EH (cell line): ENCODE measurements at regions not wholly inside any gene's neighbourhood (a gene's known extent, or its start where the extent isn't known, plus 50 kb on each side); places are given as distances from the start of the nearest gene placed in this dataset.

Source experiments
- DNase-seq: peaks from one replicate; pipeline ENCODE4 v3.0.0-alpha.2; 2015; ENCODE audit warnings: low read depth

DNA sequence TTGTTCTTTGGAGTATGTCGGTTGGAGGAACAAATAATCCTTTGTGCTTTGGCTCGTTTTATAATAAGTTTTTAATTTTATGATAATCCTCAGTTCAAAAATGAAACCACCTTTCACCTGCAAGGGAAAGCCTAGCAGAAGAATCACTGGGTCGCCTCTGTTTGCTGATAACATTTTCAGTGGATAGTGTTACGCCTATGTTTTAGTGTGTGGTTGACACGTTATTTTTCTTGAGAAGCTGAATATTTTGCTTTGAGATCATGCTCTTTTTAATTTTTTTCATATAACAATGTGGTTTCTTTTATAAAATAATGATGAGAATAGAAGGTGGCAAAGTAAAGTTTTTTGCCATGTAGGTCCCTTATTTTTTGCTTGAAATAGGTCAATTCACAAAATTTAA lies 172.7 kb upstream of the ZEB2 start:
- no peak for DNase-seq

DNA sequence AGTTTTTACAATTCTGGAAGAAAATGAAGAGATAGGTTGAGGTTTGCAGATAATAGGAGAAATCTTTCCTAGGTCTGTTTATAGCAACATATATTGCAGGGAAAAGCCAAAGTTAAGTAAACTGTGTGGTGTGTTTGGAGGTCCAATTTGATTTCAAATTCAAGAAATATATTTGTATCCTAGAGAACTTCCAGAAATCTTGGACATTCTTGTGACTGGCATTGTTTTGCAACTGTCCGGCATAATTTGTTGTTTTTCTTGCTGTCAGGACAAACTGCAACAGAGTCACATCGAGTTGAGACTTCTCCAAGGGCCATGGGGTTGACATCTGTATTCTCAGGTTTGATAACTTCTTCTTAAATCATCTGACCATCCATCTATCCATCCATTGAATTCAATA lies 170.9 kb upstream of the ZEB2 start:
- no peak for DNase-seq

DNA sequence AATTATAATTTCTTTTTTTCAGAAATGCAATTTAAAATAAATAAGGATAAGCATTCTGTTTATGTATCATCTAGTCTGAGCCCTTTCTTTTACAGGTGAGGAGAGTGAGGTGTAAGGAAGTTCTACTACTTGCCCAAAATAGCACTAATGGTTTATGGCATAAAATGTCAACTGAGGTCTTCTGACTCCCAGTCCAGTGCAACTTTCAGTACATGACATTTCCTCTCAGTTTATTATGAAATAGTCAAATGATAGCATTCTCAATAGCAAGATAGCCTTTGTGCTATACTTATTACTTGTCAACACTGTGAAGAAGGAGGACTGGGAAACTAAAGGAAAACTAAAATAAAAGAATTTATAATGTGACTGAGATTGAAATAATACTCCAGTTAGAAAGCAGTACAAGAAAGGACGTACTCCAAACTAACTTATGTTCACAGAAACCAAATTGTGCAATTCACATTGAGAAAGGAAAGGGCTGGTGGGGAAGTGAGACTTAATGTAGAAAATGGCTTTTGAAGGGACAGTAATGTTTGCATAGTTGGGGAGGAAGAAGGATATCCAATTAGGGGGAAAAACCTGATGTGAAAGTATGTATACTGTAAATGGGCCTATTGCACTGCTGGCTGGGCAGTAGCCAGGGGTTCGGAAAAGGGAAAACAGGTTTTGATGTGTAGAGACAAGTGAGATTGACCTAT lies 166.7 kb upstream of the ZEB2 start:
- no peak for DNase-seq

DNA sequence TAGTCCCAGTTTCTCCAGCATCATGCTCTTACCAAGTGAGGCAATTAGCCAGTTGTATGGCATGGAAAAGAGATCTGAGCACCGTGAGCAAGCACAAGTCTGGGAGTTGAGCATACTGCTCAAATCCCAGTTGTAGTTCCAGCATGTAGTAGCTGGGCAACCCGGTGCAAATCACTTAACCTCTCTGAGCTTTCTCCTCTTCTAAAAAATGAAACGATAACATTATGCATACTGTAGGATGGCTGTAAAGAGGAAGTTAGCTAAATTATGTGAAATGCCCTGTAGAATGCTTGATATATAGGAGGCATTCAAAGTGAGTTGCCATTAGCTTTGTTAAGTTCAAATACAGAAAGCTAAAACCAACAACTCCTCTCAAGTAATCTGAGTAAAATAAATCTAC lies 164.0 kb upstream of the ZEB2 start:
- DNase-seq: no peak

DNA sequence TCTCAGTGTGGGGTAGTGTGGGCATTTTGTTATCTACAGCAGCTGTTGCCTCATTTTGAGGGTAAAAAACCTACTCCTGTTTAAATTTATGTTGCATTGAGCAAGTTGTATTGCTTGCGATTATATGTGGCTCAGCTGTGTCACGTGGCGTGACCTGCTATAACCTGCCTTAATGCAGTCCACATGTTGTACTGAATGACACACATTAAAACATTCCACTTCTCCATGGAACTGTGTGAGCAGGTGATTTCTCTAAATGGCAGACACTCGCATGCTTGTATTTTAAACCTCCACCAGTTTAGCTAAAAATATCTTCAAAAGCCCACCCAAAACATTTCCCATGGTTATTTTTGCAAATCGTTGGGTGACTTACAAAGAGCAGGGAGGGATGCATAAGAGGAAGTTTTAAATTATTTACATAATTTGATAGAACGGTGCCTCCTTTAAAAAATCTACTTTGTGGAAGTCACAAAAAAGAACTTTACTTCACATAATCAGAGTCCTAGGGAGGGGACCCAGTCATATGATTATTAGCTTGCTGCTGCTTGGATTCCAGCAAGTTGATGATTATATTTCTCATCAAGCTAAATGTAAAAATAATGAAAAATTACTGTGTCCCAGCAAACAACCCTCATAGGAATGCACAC lies 163.3 kb upstream of the ZEB2 start:
- DNase-seq: no peak

DNA sequence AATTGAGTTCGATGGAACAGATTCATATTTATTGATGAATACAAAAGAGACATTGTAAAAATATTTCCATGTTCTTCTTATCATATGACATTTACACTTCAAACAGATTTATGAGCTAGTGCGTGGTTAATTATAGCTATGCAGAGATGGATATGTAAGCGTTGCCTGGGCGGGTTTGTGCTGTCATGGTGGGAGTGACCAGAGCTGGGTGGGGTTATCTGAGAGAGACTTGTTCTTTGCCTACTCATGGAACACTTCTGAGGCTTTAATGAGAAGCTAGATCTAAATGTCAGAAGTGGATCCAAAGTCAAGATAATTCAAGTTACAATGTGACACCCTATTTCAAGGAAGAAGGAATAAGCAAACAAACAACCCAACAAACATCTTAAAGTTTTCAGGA lies 162.3 kb upstream of the ZEB2 start:
- DNase-seq: no peak

DNA sequence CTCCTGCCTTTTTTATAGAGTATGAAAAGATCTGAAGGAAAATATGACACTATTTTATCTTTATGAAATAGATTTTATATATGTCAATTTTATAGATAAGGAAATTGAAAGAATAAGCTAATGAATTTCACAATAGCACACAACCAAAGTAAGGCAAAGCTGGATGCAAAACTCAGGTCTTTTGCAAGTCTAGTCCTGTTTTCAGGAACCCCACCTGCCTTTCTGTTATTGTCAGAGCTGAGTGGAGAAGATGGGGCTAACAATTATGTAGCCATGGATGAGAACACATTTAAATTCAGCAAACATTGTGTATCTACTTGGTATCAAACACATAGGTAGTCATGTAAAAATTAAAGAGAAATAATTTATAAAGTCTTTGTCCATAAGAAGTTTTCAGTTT lies 161.5 kb upstream of the ZEB2 start:
- no peak for DNase-seq

DNA sequence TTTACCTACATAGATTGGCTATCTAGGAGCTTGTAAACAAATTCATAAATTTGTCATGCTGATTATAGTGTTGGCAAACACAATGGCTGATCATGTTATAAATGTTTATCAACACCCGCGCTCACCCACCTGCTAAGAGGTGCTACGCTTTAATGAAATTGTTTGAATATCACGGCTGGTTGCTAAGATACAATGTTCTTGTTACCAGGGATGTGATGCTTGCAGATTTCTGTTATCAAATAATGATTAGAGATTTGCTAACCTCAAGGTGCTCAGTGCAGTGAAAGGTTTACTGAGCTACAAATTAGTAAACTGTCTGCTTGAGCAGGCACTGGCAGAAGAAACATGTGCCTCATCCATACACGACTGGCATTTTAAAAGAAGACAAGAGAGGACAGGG lies 160.0 kb upstream of the ZEB2 start:
- no peak for DNase-seq

DNA sequence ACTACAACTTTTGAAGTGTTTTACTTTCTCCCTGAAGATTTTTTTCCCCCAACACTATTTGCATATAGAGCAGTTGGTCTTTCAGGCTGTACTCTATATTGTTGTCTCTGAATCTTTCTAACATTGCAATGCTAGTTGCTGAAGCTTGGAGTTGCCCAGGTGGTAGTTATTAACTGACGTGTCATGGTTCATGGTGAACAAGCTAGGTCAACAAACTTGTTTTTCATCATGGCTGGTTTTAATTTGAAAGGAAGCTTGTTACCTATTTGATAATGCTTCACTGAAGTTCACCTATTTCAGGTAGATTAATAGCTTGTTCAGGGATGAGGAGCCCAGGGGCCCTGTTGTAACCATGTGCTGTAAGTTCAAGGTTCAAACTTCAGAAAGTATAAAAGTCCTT lies 158.8 kb upstream of the ZEB2 start:
- no peak for DNase-seq

DNA sequence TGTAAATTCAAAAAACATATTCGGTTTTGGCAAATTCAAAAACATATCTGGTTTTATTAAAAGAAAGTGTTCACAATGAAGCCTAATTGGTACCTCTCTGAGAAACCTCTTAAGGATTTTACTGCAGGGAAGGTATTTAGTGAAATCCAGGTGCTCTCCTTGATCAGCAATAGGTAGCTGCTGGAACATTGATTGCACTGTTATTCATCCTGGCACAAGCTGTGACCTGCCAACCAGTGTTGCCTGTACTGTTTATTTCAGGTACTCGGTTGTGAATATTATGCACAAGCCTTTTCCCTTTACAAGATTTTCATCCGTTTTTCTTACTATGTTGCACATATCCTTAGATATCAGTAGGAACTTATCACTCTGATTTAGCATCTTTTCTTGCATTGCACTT lies 155.8 kb upstream of the ZEB2 start:
- no peak for DNase-seq

DNA sequence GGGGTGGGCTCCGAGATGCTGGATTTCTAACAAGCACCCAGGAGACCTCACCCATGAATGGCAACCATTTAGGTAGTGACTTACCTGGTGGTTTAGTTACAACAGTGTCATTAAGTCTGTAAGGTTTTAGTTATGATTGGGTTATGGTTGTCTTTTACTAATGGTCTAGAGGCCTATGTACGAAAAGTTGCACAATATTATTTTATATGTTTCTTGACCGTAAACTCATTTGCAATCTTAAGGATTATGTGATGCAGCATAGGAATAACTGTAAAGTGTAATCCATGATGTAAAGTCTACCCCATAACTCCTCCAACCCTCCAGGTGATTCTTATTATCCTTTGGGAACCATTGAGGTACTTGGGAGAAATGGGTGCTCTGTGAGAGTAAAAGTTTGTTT lies 155.4 kb upstream of the ZEB2 start:
- DNase-seq: no peak

DNA sequence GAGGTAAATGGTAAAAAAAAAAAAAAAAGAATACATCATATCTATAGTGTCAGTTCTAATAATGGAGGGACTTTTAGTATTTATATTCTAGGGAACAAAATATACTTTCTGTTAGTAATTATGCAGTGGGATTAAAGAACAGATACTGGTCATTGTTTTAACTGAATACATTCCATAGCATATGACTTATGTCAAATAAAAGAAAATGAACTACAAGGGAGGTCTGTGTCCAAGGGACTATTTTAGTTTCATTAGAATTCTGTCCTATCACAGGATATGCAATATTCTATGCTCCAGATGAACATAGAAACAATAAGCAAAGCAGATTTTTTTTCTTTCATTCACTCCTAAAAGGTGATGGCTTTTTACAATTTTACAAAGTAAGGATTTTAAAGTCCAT lies 154.2 kb upstream of the ZEB2 start:
- peak; percentile 20 for DNase-seq

DNA sequence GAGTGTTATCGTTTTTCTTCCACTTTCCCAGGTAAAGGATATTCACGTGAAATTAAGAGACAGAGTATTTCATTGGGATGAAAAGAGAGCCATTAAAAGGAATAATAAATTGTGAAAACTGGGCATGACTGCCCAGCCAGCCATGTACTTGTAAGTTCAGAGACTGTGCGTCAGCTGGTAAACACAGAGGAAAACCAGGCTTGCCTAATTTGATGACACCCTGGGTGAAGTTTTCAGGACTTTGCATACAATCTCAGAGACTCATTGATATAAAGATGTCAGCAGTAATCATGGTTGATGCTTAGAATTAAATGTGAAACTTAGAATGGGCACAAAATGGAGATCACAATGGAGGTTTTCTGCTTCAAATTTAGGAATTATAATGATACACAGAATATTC lies 153.5 kb upstream of the ZEB2 start:
- DNase-seq: no peak

DNA sequence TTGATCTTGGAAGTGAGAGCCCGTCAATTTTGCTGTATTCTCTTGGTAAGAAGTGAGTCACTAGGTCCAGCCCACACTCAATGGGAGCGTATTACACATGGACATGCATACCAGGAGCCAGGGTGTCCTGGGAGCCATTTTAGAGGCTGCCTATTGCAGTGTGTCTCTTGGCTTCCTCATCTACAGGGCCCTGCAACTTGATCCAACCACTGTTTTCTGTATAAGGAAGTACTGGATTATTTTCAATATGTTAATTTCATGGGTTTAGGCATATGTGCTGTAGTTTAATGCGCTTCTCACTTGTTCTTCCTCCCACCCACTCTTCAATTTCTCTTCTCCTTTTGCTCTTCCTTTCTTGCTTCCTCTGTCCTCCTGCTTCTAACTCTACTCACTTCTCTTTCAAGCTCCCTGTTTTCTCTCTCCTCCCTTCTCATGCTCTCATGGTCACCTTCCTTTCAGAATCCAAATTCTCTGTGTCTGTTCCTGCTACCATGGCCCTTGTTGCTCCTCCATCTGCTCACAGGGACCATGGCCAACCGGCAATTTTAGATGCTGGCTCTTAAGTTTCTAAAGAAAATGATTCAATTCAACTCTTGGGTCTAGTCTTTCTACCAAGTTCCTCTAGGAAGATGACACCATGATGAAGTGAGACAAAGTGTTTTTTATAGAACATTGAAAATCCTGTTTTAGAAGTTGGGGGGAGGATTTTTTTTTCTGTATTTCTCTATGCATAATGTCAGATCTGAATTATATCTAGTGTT lies 152.0 kb upstream of the ZEB2 start:
- peak; percentile 12 for DNase-seq

DNA sequence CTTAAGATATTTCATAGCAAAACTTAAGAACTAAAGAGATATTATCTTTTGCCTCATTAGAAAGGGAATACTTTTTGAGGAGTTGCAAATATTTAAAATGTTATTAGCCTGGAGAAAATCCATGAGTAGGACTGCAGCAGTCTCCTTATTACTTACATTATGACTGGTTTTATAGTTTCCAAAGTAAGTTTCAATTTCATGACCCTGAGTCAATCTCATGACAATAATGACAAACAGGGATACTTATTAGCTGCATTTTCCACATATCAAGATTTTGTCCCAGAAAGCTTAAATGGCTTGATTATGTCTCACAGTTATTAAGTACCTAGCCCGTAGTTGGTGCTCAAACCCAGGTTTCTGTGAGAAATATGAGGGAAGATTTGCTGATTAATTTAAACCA lies 150.8 kb upstream of the ZEB2 start:
- DNase-seq: no peak

DNA sequence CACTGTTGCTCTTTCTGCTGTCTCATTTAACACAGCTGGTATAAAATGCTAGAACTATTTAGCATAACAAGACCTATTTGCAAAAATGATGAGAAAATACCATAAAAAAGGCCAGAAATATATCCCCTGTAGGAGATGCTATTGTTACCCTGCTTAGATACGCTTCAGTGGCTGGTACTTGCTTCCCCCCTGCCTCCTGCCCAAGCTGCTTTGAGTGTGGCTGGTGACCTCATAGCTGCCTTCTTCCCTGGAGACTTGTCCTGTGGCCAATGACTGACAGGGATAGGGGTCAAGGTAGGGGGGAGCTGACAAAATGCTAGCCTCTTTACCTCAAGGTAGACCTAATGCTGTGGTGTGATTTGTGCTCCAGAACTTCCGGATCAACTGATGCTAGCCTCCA lies 150.2 kb upstream of the ZEB2 start:
- DNase-seq: no peak

DNA sequence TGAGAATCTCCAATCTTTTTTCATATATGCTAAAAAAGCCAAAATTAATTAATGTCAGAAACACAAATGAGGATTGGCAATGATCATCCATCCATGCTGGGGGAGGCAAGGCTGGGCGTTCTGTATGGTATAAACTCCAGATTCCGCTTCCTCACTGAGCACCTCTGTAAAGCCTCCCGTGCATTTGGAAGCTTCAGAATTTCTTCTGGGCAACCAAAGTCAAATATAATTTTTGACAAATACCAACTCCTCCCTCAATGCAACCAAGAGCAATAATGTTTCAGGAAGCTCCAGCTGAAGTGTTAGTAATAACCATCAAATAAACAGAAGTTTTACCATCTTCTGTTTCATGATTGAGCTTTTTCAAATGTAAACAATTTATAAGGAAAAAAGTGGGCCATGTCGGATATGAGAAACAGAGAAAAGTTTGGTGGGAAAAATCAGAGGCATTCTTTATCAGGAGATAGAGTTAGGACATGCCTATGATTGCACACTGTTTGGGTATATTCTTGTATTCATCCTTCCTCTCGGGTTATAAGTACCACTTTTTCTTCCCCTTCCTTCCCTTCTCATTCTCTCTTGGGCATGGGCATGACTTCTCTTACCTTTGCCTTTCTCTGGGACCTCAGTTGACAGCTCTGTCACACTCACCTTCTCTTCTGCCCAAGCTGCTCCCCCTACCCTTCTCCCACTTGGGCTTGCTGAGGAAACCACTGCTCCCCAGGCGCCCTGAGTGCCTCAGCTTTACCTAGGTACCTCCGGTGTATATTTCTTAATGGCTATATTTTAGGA lies 149.5 kb upstream of the ZEB2 start:
- DNase-seq: no peak

DNA sequence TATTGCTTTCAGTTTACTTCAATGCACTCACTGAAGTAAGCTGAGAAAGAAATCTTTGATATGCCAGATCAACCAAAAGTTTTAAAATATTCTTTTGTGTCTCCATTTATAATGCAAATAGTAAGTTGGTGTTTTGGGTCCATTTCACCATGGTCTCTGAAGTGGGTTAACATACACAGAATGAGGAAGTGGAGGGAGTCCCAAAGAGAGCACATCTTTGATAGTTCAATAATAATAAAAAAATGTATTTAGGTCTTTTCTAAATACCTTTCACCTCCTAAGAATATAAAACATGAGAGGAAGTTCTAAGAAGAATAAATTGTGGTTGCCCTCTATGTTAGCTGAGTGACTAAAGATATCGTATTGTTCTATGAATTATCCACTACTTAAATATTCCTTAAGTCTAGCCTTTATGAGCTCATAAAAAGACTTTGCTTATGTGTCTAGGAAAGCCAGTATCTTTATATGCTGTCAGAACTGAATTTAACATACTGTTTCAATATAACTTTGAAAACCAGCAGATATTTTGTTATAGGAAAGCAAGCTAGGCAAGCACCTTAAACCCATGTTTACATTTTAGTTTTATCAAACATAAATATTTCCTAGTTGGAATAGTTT lies 148.7 kb upstream of the ZEB2 start:
- no peak for DNase-seq

DNA sequence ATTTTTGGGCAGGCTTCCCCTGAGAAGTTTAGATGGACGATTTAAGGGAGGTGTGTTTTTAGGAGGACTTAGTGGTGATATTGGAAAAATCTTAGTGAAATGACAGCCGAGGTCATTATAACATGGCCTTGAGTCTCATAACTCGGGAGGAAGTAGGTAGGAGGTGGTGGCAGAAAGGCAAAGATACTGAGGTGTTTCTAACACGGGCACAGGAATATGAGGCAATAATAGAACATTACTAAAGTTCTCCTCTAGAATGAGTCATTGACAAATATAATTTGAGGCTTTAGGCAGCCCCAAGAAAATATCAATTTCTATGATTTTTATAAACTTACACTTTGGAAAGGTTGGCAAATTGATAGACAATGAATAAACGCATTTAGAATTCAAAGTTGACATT lies 146.1 kb upstream of the ZEB2 start:
- DNase-seq: no peak

DNA sequence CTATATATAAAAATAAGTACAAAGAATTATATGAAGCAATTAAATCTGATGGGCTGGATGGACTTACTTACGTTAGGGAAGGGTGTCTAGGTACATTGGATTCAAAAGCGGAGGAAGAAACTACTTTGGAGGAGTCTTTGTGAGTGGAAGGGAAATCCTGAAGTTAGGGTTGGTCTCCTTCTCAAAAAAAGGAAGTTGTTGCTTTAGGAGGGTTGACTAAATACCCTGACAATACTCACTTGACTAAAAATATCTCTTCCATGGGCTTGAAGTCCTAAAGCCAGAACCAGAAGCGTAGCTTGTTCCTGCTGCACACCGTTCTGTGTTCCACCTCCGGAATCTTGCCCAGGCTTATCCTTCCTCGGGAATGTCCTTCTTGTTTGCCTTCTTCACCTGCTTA lies 143.3 kb upstream of the ZEB2 start:
- DNase-seq: no peak

DNA sequence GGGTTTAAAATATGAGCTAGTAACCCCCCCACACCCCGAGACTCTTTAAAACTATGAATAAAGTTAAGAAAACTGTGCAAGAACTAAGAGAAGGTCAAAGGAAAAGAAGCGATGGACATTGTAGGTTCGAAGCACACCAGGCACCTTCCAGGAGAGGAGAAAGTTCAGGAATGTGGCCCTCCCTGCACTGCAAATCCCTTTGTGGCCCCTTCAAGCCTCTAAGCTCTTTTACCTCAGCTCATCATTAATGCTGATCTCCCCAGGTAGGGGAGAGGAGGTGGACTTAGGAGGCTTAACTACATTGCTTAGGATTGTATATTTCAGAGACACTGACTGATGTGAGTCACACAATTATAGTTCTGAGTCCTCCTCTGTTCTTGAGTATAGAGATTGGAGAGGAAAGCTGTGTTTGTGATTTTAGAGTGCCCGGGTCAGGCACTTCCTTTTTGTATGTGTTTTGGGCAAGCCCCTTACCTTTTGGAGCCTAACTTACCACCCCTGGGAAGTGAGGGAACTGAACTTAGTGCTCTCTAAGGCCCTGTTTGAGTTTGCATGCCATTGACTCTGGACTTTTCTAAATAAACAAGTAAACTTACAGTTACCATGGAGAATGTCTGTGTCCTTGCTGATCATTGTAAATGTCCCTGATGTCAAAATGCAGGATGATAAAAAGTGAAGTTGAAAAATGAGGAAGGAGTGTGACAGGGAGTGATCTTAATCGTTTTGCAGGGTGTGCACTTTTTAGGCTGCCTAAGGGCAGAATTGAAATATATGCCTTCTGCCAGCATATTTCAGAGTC lies 140.8 kb upstream of the ZEB2 start:
- DNase-seq: peak; percentile 44
